ENCODE measurements at regions not wholly inside any gene's neighbourhood (a gene's known extent, or its start where the extent isn't known, plus 50 kb on each side); places are given as distances from the start of the nearest gene placed in this dataset.

GRCh38 chr16:87166934-87167333 is 150.3 kb downstream of the C16orf95 start:
- no peak overlapping the region for H3K4me3 ChIP-seq (ENCODE audit: low read depth, low read length)
- no peak for TF ChIP-seq CTCF (conservative IDR thresholded peaks at IDR 0.05; ENCODE audit: low read depth, low read length)
- no peak for DNase-seq (ENCODE audit: low read depth)

GRCh38 chr16:87169509-87169995 is 147.6 kb downstream of the C16orf95 start:
- no peak for DNase-seq (ENCODE audit: low read depth)
- no peak overlapping the region for H3K4me3 ChIP-seq (ENCODE audit: low read depth, low read length)
- no peak for TF ChIP-seq CTCF (conservative IDR thresholded peaks at IDR 0.05; ENCODE audit: low read depth, low read length)

- no peak for TF ChIP-seq CTCF (conservative IDR thresholded peaks at IDR 0.05; ENCODE audit: low read depth, low read length)
- no peak overlapping the region for H3K4me3 ChIP-seq (ENCODE audit: low read depth, low read length)
- no peak for DNase-seq (ENCODE audit: low read depth)
Observed at GRCh38 chr16:87170310-87170709, 146.9 kb downstream of the C16orf95 start.

GRCh38 chr16:87171723-87172122 is 145.5 kb downstream of the C16orf95 start:
- H3K4me3 ChIP-seq (ENCODE audit: low read depth, low read length): no peak overlapping the region
- no peak for TF ChIP-seq CTCF (conservative IDR thresholded peaks at IDR 0.05; ENCODE audit: low read depth, low read length)
- no peak for DNase-seq (ENCODE audit: low read depth)

- TF ChIP-seq CTCF (conservative IDR thresholded peaks at IDR 0.05; ENCODE audit: low read depth, low read length): peak; percentile 47
- no peak overlapping the region for H3K4me3 ChIP-seq (ENCODE audit: low read depth, low read length)
- no peak for DNase-seq (ENCODE audit: low read depth)
Observed at GRCh38 chr16:87172632-87173031, 144.6 kb downstream of the C16orf95 start.

- no peak for DNase-seq (ENCODE audit: low read depth)
- no peak overlapping the region for H3K4me3 ChIP-seq (ENCODE audit: low read depth, low read length)
- TF ChIP-seq CTCF (conservative IDR thresholded peaks at IDR 0.05; ENCODE audit: low read depth, low read length): no peak
Observed at GRCh38 chr16:87173294-87173893, 143.8 kb downstream of the C16orf95 start.

- TF ChIP-seq CTCF (conservative IDR thresholded peaks at IDR 0.05; ENCODE audit: low read depth, low read length): no peak
- no peak for DNase-seq (ENCODE audit: low read depth)
- H3K4me3 ChIP-seq (ENCODE audit: low read depth, low read length): no peak overlapping the region
Observed at GRCh38 chr16:87174061-87174460, 143.1 kb downstream of the C16orf95 start.
